ENCODE measurements at regions not wholly inside any gene's neighbourhood (a gene's known extent, or its start where the extent isn't known, plus 50 kb on each side); places are given as distances from the start of the nearest gene placed in this dataset.

GRCh38 chr17:33667671-33668070 is 374.6 kb upstream of the ASIC2 start:
- no peak for DNase-seq (ENCODE audit: low spot score)
- Histone ChIP-seq H3K36me3 (ENCODE audit: control insufficient read depth in 4 of 4, insufficient read depth in 3 of 4, low read depth in 1 of 4, low read length in 3 of 4) (no peaks in the 10 kb centered on the region), H3K4me3 (ENCODE audit: low read depth in 1 of 3, low read length in 3 of 3) (no peak overlapping the region), H3K27ac (ENCODE audit: low read depth in 1 of 2, low read length in 2 of 2) (no peak overlapping the region), H3K9me3 (ENCODE audit: control insufficient read depth in 4 of 4, low read length in 3 of 4) (no peaks in the 10 kb centered on the region), H3K4me1 (ENCODE audit: control insufficient read depth in 4 of 4, insufficient read depth in 4 of 4, low read length in 3 of 4) (no peaks in the 10 kb centered on the region), H3K27me3 (ENCODE audit: control insufficient read depth in 4 of 4, insufficient read depth in 4 of 4, low read length in 3 of 4) (peaks cover 0 to 3% (median 0%) of the 10 kb centered on the region in 4 donors), H3K9ac (ENCODE audit: low read depth in 1 of 2, low read length in 2 of 2) (no peak overlapping the region)
- WGBS, result 64% methylated on average over 4 of the region's 4 CpGs
- TF ChIP-seq, protein P1, sequence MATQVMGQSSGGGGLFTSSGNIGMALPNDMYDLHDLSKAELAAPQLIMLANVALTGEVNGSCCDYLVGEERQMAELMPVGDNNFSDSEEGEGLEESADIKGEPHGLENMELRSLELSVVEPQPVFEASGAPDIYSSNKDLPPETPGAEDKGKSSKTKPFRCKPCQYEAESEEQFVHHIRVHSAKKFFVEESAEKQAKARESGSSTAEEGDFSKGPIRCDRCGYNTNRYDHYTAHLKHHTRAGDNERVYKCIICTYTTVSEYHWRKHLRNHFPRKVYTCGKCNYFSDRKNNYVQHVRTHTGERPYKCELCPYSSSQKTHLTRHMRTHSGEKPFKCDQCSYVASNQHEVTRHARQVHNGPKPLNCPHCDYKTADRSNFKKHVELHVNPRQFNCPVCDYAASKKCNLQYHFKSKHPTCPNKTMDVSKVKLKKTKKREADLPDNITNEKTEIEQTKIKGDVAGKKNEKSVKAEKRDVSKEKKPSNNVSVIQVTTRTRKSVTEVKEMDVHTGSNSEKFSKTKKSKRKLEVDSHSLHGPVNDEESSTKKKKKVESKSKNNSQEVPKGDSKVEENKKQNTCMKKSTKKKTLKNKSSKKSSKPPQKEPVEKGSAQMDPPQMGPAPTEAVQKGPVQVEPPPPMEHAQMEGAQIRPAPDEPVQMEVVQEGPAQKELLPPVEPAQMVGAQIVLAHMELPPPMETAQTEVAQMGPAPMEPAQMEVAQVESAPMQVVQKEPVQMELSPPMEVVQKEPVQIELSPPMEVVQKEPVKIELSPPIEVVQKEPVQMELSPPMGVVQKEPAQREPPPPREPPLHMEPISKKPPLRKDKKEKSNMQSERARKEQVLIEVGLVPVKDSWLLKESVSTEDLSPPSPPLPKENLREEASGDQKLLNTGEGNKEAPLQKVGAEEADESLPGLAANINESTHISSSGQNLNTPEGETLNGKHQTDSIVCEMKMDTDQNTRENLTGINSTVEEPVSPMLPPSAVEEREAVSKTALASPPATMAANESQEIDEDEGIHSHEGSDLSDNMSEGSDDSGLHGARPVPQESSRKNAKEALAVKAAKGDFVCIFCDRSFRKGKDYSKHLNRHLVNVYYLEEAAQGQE (IDR thresholded peaks at IDR 0.05), result no peak
- no peak for TF ChIP-seq RAD21 (IDR thresholded peaks at IDR 0.05)
- no peak for TF ChIP-seq EGR1 (IDR thresholded peaks at IDR 0.05; ENCODE audit: low read depth in 2 of 2)
- TF ChIP-seq MAX (IDR thresholded peaks at IDR 0.05), result no peak
- TF ChIP-seq FOXA2 (IDR thresholded peaks at IDR 0.05), result no peak
- no peak for TF ChIP-seq HNF4A (conservative IDR thresholded peaks at IDR 0.05)
- TF ChIP-seq, protein P2, sequence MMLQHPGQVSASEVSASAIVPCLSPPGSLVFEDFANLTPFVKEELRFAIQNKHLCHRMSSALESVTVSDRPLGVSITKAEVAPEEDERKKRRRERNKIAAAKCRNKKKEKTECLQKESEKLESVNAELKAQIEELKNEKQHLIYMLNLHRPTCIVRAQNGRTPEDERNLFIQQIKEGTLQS (IDR thresholded peaks at IDR 0.05), result no peak
- no peak for TF ChIP-seq TAF1 (conservative IDR thresholded peaks at IDR 0.05)
- no peak for TF ChIP-seq CTCF (IDR thresholded peaks at IDR 0.05; ENCODE audit: low read depth, low read length, missing input control)
- TF ChIP-seq ZBTB33 (IDR thresholded peaks at IDR 0.05), result no peak

GRCh38 chr17:33668516-33668915 is 375.4 kb upstream of the ASIC2 start:
- H3K9ac ChIP-seq (ENCODE audit: low read depth in 1 of 2, low read length in 2 of 2), result no peak overlapping the region
- H3K4me1 ChIP-seq (ENCODE audit: control insufficient read depth in 4 of 4, insufficient read depth in 4 of 4, low read length in 3 of 4), result no peaks in the 10 kb centered on the region
- no peak for DNase-seq (ENCODE audit: low spot score)
- no peak overlapping the region for H3K27ac ChIP-seq (ENCODE audit: low read depth in 1 of 2, low read length in 2 of 2)
- H3K9me3 ChIP-seq (ENCODE audit: control insufficient read depth in 4 of 4, low read length in 3 of 4), result no peaks in the 10 kb centered on the region
- 87% methylated on average over 3 of the region's 3 CpGs for WGBS
- no peak overlapping the region for H3K4me3 ChIP-seq (ENCODE audit: low read depth in 1 of 3, low read length in 3 of 3)
- peaks cover 0 to 3% (median 0%) of the 10 kb centered on the region in 4 donors for H3K27me3 ChIP-seq (ENCODE audit: control insufficient read depth in 4 of 4, insufficient read depth in 4 of 4, low read length in 3 of 4)
- no peaks in the 10 kb centered on the region for H3K36me3 ChIP-seq (ENCODE audit: control insufficient read depth in 4 of 4, insufficient read depth in 3 of 4, low read depth in 1 of 4, low read length in 3 of 4)
- TF ChIP-seq, protein P1 (IDR thresholded peaks at IDR 0.05), result no peak
- TF ChIP-seq ZBTB33 (IDR thresholded peaks at IDR 0.05) (no peak), EGR1 (IDR thresholded peaks at IDR 0.05; ENCODE audit: low read depth in 2 of 2) (no peak), JUND (IDR thresholded peaks at IDR 0.05) (no peak)

Measured in liver (tissue), 8 donors.